ENCODE measurements at regions not wholly inside any gene's neighbourhood (a gene's known extent, or its start where the extent isn't known, plus 50 kb on each side); places are given as distances from the start of the nearest gene placed in this dataset.

DNA sequence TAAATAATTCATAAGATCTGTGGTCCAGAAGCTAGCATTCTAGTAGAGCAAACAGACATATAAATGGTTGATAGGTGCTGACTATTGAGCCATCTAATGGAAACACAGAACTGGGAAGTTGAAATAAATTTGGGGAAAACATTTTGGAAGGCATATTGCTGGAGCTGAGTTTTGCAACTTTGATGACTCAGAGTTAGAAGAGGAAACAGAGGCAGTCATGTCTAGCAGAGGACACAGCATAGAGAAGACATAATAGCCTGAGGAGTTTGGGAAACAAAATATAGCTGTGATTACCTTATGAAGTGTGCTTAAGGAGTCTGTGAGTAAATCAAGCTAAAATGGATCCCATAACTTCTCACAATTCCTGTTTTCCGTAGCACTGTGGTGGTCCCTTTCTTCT, 86.9 kb upstream of the FLRT2 start:
- DNase-seq: no peak

DNA sequence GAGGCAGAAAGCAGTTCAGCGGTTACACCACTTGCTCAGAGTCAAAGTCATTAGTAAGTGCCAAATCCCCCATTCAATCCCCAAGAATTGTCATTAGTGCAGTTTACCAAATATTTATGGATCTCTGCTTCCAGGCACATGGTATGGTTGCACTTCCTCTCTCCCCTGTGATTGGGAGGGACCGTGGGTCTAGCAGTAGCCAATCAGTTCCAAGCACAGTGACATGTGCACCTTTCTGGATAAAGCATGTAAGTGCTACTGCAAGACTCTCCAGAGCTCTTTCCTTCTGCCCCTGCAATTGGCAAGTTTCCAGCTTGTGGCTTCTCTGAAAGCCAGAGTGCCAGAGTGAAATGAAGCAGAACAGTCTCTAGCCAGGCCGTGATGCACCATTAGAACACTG, 85.3 kb upstream of the FLRT2 start:
- DNase-seq: no peak

DNA sequence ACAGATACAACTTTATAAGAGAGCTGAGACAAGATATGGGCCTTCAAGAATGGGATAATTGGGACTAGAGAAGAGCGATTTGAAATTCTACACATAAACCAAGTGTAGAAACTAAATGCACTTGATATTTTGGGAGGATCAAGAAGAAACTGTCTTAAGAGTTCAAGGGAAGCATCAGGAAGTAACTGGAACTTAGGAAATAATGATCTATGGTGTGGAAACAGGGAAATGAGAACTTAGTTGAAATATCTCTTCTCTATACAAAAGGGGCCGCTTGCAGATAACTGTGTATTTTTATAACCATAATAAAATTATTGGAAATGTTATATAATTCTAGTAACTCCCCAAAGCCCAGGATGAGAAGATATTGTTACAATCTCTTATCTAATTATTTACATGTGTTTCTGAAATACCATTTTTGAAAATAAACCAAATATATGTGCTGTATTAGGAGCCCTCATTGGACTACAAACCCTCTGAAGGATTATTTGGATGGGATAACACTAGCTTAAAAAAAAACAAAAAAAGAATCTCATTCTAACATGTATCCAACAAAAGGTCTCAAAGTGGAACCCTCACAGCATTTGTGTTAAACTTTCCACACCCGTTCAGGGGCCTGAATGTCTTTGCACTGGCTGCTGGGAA, 84.7 kb upstream of the FLRT2 start:
- no peak for DNase-seq

DNA sequence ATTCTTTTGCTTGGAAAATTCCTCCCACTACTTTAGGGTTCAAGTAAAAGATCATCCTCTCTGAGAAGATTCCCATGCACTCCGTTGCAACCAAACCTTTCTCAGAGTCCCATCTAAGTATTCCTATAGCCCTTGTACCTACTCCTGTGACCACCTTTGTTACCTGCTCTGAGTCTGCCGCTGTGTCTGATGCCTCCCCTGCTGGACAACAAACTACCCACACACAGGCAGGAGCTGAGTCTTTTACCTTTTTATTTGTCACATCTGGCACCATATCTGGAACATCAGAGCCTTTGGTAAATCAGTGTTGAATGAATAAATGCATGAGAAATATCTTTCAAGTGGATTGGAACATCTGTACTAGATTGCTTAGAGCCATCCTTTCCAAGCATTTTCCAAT, 82.1 kb upstream of the FLRT2 start:
- no peak for DNase-seq

DNA sequence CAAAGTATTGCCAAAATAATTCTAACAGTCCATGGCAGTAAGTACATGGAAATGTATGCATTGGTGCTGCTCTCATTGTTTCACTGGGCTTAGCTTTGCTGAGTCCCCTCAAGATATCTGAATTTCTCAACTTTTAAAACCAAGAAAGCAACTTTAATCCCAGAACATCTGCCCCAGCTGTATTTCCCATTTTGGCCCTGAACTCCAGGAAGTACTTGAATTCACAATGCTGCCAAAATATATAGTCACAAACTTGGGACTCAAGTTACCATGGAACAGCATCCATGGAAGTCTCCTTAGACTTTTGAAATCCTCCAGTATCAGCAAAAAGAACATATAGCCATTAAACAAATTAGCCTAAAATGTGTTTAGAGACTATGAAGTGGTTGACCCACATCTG, 78.5 kb upstream of the FLRT2 start:
- DNase-seq: no peak

DNA sequence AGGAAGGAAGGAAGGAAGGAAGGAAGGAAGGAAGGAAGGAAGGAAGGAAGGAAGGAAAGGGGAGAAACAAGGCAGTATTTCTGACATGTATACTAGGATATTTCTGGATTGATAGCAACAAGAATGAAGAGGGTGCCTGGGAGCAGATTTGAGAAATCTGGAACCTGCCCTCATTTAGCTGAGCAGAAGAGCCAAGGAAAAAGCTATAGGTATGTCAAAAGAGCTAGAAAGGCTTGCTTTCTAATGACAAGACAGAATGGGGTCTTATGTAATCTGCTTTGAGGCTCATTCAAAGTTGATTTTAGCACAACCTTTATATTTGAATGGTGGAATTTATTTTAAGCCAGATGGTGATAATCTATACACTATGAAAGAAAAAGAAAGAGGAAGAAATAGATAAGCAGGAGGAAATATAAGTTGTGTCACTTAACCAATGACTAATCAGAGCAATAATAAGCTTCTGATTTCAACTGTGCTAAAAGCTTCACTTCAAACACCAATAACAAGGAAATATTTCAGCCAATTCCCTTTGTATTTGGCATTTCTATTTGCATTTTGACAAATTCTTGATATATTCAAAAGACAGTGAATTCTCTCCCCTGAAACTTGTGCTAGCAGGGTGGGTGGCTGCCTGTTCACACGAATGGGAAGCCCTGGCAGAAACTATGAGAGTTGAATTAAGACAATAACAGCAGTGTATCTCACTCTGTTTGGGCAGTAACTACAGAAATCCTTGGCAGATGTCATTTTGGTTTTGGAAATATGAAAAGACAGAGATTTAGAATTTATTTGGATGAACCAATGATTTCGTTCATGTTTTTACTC, 76.3 kb upstream of the FLRT2 start:
- no peak for DNase-seq

DNA sequence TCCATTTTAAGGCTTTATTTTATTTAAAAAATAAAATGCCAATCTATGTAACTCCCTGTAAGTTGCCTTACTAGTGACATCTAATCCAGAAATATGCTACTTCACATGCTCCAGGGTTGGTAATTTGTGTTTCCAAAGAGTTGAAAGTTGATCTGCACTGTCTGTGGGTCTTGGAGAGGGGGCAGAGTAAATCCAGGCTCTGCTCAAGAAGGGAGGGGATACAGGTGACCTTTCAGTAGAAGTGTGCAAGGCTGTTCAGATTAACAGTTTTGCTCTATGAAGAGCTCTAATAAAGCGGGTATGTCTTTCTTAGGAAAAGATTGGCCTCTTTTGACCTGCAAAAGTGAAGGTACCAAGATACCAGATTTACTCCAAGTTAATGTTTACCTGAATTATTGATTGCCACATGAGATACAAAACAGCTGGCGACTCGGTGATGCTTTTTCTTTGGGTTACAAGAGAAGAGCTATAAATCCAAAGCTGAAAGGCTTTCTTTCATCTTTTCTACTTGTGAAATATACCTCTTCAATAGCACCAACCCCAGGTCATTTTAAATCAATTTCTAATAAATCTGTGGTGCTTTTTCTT, 75.6 kb upstream of the FLRT2 start:
- DNase-seq: no peak

DNA sequence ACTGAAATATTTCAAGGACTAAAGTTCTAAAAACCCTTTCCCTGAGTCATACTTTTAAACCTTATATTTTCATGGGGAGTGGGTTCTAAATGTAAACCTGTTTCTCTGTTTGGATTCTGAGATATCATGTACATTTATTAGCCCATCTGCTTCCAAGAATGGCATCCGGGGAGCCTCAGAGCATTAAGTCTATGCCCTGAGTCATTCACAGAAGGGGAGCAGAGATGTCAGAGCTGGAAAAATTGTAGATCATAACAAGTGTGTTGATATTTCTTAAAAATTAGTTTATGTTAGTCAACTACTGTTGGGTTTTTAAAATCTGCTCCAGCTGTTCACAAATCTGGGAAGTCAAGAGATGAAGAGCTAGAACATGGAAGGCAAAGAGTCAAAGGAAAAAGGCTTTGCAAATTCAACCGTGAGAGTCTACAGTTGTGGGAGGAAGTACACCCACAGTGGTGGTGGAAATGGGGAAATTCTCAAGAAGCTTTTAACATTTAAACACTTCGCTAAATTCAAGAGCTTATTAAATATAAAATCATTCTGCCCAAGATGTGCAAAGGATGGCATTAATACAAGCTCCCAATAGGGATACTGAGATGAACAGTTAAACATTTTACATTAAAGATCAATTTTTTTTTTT, 70.5 kb upstream of the FLRT2 start:
- no peak for DNase-seq

DNA sequence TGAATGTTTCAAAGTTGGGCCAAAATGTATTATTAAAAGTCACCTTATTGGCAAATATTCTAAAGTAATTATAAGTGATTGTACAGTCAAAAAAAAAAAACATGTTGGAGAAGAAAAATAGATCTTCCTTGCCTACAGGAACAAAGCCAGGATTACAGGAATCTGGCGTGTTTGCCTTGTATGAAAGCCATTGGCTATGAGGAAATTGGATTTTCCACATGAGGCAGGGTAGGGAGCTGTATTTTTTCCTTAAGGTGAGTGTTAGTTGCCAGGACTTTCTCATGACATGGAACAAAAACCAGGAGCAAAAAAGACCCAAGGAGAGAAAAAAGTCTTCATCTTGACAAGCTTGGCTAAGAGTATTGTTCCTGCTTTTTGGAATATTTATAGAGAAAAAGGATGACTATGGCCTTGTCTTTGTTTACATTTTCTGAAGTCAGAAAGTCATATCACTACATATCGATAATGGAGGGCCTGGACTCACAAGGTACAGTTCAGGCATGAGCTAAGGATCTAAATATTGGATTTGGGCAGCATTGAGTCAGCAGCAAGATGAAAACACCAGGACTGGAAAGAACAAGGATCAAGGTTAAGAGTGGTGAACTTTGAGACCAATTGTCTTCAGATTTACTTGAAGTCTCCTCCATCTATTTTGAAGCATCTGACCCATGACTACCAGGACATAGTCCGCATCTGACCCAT, 68.4 kb upstream of the FLRT2 start:
- no peak for DNase-seq

DNA sequence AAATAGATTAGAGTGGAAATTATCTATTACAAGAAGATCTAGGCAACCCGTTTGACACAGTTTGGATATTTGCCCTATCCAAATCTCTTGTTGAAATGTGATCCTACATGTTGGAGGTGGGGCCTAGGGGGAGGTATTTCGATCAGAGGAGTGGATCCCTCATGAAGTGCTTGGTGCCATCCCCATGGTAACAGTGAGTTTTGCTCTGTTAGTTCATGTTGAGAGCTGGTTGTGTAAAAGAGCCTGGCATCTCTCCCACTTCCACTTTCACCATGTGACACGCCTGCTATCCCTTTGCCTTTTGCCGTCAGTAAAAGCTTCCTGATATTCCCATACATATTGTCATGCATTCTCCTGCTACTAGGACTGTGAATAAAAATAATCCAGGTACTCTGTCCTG, 66.4 kb upstream of the FLRT2 start:
- DNase-seq: no peak

DNA sequence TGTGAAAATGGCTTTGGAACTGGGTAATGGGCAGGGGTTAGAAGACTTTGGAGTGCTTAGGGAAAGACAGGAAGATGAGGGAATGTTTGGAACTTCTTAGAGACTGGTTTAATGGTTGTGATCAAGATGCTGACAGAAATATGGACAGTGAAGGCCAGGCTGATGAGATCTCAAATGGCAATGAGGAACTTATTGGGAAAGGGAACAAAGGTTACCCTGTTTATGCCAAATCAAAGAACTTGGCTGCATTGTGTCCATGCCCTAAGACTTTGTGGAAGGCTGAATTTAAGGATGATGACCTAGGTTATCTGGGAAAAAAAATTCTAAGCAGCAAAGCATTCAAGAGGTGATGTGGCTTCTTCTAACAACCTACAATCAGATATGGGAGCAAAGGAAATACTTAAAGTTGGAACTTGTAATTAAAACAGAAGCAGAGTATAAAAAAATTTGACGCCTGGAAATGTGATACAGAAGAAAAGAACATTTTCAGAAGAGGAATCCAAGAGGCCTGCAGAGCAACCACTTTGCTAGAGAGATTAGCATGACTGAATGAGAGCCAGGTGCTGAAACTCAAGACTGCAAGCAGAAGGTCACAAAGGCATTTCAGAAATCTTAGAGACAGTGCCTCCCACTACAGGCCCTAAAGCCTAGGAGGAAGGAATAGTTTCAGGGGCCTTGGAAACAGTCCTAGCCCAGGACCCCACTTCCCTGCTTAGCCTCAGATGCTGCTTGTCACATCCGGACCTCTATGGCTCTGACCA, 65.6 kb upstream of the FLRT2 start:
- no peak for DNase-seq

DNA sequence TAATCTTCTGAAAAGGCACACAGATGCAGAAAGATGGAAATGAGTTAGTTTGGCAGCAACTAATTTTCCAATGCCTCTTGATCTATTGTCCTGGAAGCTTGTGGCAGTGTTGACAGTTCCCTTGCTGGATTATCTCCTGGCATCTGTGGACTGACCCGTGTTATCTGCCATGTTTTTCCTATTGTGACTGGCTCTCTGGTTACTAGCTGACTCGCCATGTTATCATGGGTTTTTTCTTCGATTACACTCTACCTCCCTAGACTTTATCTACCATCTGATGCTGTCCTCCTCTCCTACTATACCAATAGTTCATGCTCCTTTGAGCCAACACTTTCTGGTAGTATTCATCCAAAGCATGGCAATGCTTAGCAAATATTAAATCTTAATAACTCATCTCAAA, 63.3 kb upstream of the FLRT2 start:
- DNase-seq: no peak

DNA sequence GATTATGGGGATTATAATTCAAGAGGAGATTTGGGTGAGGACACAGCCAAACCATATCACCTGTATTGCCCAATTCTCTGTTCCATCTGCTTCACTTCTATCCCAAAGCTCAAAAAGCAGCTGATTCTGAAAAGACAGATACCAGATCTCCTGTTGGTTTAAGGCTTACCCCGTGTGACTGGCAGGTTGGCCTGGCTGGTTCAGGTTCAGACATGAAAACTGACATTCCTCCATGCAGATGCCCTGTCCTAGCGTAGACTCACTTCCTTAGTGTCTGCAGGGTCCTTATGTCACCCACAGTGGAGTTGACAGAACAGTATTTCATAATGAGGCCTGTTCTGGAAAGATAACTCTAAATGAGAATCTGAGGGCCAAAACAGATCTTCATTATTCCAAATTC, 61.1 kb upstream of the FLRT2 start:
- no peak for DNase-seq

DNA sequence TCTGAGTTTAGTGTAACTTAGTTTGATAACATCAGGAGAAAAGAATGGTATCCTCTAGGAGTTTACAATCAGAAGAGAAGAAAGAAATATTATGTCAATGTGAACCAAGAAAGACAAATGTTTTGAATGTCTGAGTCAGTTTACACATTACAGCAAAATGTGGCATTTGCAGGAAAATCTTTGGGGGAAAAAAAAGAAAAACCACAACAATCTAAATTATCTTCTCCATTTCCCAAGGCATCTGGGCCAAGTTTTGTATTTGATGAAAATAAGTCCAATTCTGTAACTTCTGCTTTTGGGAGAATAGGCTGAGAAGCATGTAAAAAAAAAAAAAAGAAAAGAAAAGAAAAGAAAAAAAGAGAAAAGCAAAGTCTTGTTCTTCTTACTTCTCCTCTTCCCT, 58.8 kb upstream of the FLRT2 start:
- no peak for DNase-seq

DNA sequence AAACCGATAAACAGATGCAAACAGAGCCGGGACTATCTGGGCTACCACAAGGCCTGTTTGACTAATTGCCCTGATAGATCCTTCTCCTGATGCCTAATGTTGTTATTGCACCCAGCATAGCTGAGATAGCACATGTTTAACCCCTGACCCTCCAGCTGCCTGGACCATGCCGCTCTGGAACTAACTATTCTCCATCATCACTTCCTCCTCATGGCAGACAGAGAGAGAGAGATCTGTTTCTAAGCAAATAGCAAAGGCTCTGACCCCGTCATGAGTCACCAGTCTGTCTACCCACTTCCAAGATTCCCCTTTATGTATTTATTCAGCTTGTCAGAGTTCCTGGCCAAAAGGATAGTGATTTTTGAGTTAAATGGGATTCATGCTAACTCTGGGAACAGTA, 58.2 kb upstream of the FLRT2 start:
- DNase-seq: no peak

DNA sequence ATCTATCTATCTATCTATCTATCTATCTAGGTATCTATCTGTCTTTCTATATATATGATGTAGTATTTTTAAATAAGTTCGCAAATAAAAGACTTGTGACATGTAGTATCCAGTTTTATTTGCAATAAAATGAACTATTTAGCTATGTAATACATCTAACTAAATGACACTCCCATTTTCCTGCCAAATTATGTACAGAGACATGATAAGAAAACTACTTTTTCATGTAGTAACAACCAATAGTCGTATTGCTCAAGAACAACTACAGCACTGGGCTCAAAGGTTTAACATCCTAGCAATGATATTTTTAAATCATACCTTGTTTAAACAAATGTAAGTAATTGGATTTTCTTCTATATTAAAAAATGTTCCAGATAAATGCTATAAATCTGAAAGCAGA, 55.5 kb upstream of the FLRT2 start:
- DNase-seq: no peak

DNA sequence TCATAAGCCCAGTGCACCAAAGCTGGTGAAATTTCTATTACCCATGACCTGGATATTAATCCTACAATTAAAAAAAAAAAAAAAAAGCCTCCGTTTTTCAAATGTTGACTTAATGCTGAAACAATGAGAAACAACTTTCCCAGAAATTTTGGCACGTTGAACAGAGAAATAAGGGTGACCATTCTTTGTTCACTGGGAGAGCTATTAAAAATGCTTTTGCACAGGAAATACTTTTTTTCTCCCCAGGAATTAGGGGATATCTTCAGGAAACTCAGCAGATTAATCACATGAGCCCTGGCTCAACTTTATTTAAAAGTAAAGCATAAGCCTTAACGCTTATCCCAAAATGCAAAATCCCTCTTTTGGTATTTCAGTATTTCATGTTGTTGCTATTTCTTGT, 54.8 kb upstream of the FLRT2 start:
- no peak for DNase-seq

DNA sequence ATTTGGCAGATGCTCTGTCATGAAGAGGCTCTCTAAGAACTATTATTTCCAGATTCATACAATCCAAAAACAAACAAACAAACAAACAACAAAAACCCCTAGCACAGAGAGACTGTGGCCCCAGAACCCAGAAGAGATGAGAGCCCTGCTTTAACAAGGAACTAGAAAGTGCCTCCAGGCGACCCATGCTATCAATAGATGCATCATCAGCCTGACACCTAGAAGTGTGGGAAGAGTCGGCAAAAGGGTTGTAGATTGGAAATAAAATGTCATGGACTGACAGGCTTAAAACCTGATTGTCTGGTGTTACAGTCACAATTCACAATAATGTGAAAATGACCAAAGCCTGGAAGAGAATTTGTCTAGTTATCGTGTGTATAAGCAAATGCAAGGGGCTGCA, 50.6 kb upstream of the FLRT2 start:
- no peak for DNase-seq

DNA sequence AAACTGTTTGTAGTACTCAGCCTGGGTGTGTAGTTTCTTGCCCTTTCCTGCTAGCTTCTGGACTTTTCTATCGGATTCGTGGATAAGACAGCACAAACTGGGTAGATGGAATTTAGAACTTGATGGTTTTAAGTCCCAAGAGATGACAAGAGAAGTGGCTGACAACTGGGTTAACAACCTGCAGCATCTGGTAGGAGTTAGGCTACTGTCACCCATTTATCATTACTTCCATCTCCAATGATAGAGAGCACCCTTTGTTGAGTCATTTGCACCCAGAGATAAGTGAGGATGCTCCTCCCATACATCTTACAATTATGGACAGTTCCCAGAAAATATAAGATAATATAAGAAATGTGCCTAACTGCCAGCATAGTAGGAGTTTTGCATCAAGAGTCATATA, 50.2 kb upstream of the FLRT2 start:
- no peak for DNase-seq

Measured in activated CD4-positive, alpha-beta T cell treated with anti-CD3 and anti-CD28 coated beads for 4 hours (primary cell).